MM.1S (cell line): ENCODE measurements at regions not wholly inside any gene's neighbourhood (a gene's known extent, or its start where the extent isn't known, plus 50 kb on each side); places are given as distances from the start of the nearest gene placed in this dataset.

Experiments used
- DNase-seq: peaks from one replicate; pipeline ENCODE4 v3.0.0-alpha.2; 2015
- H2AFZ ChIP-seq: fragments of 300-600 bp; sonication (generic); 2 replicates; pipeline ENCODE4 v1.6.0; 2016; ENCODE audit warnings: antibody characterized with exemption, low read length
- H3F3A ChIP-seq: fragments of 300-600 bp; sonication (generic); 2 replicates; pipeline ENCODE4 v1.6.1; 2016; ENCODE audit warnings: mild to moderate bottlenecking, antibody characterized with exemption, low read length, moderate library complexity, mixed read lengths; ENCODE audit not compliant: insufficient read depth
- H3K27ac ChIP-seq: fragments of 300-600 bp; sonication (generic); 2 replicates; pipeline ENCODE4 v1.5.1; 2016; ENCODE audit warnings: mild to moderate bottlenecking, low read length
- H3K27me3 ChIP-seq: fragments of 300-600 bp; sonication (generic); replicated peaks from 2 replicates; pipeline ENCODE4 v1.6.0; 2016; ENCODE audit warnings: low read length; ENCODE audit not compliant: insufficient read depth
- H3K36me3 ChIP-seq: fragments of 300-600 bp; sonication (generic); replicated peaks from 2 replicates; pipeline ENCODE4 v1.6.1; 2016; ENCODE audit warnings: mild to moderate bottlenecking, low read length, mixed read lengths; ENCODE audit not compliant: insufficient read depth
- H3K4me1 ChIP-seq: fragments of 300-600 bp; sonication (generic); 2 replicates; pipeline ENCODE4 v1.6.1; 2016; ENCODE audit warnings: low read length, mixed read lengths
- H3K4me2 ChIP-seq: fragments of 300-600 bp; sonication (generic); 2 replicates; pipeline ENCODE4 v1.6.0; 2016; ENCODE audit warnings: low read depth, low read length
- H3K4me3 ChIP-seq: fragments of 300-600 bp; sonication (generic); 2 replicates; pipeline ENCODE4 v1.5.1; 2016; ENCODE audit warnings: low read length, mixed read lengths
- H3K79me2 ChIP-seq: fragments of 300-600 bp; sonication (generic); 2 replicates; pipeline ENCODE4 v1.6.1; 2016; ENCODE audit warnings: mixed run types, low read length, mixed read lengths
- H3K9ac ChIP-seq: fragments of 300-600 bp; sonication (generic); 2 replicates; pipeline ENCODE4 v1.6.1; 2016; ENCODE audit warnings: low read length, mixed read lengths
- H3K9me2 ChIP-seq: fragments of 300-600 bp; sonication (generic); replicated peaks from 2 replicates; pipeline ENCODE4 v1.6.1; 2016; ENCODE audit warnings: mild to moderate bottlenecking, low read length, mixed read lengths; ENCODE audit not compliant: insufficient read depth
- H3K9me3 ChIP-seq: fragments of 300-600 bp; sonication (generic); replicated peaks from 2 replicates; pipeline ENCODE4 v1.6.1; 2016; ENCODE audit warnings: mild to moderate bottlenecking, low read length, mixed read lengths; ENCODE audit not compliant: insufficient read depth
- H4K20me1 ChIP-seq: fragments of 300-600 bp; sonication (generic); 2 replicates; pipeline ENCODE4 v1.6.1; 2016; ENCODE audit warnings: mild to moderate bottlenecking, low read length, moderate library complexity, mixed read lengths; ENCODE audit not compliant: insufficient read depth
- CTCF ChIP-seq: fragments of 300-600 bp; sonication (generic); IDR thresholded peaks from 2 replicates; pipeline ENCODE4 v1.5.1; 2016; ENCODE audit warnings: antibody characterized with exemption, low read length, mixed read lengths
- EZH2 ChIP-seq: fragments of 300-600 bp; sonication (generic); optimal IDR thresholded peaks from 2 replicates; pipeline ENCODE3; 2017; ENCODE audit warnings: low read depth, mild to moderate bottlenecking, antibody characterized with exemption, low read length, mixed read lengths
- EZH2phosphoT487 ChIP-seq: fragments of 300-600 bp; sonication (generic); IDR thresholded peaks from 2 replicates; pipeline ENCODE4 v1.6.1; 2018; ENCODE audit warnings: antibody characterized with exemption, low read length

DNA sequence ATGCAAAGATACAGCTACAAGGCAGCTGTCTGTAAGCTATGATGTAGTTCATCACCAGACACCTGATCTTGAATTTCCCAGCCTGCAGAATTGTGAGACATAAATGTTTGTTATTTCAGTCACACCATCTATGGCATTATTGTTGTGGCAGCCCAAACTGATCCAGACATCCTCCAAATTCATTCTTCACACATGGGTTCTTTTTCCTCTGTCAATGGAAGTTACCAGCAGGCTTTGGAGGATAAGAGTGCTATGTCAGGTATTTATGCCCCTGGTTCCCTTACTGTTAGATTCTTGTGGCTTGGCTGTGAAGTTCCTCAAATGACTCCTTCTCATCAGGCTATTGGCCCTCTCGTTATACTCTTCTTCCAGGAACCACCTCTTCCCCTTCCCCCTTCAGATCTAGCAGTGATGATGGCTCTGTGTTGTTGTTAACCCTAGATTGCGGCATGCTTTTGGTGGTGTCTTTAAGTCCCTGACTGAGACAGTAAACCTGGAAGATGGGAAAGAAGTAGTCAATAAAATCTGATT is 91.0 kb upstream of the CHMP2B start:
- no peak for DNase-seq
- H3K9ac ChIP-seq: no peak overlapping the region
- H3K9me2 ChIP-seq: no peaks in the 10 kb centered on the region
- no peaks in the 10 kb centered on the region for H3K79me2 ChIP-seq
- no peaks in the 10 kb centered on the region for H4K20me1 ChIP-seq
- H3K36me3 ChIP-seq: no peaks in the 10 kb centered on the region
- no peak overlapping the region for H3K4me3 ChIP-seq
- H3K27me3 ChIP-seq: no peaks in the 10 kb centered on the region
- TF ChIP-seq CTCF: no peak
- TF ChIP-seq EZH2phosphoT487: no peak
- TF ChIP-seq EZH2: no peak
- H3K4me1 ChIP-seq: no peaks in the 10 kb centered on the region
- H3K9me3 ChIP-seq: no peaks in the 10 kb centered on the region
- no peaks in the 10 kb centered on the region for H3F3A ChIP-seq
- H2AFZ ChIP-seq: no peak overlapping the region
- no peak overlapping the region for H3K27ac ChIP-seq
- no peak overlapping the region for H3K4me2 ChIP-seq

GRCh38 chr3:87135412-87135811 is 91.7 kb upstream of the CHMP2B start:
- Histone ChIP-seq H3K9ac (no peak overlapping the region), H3K4me3 (no peak overlapping the region), H2AFZ (no peak overlapping the region), H4K20me1 (no peaks in the 10 kb centered on the region), H3K9me2 (no peaks in the 10 kb centered on the region), H3K79me2 (no peaks in the 10 kb centered on the region), H3K4me1 (no peaks in the 10 kb centered on the region), H3K36me3 (no peaks in the 10 kb centered on the region), H3K9me3 (no peaks in the 10 kb centered on the region), H3K27ac (no peak overlapping the region), H3K4me2 (no peak overlapping the region), H3K27me3 (no peaks in the 10 kb centered on the region), H3F3A (no peaks in the 10 kb centered on the region)
- TF ChIP-seq EZH2phosphoT487 (no peak), CTCF (no peak), EZH2 (no peak)
- DNase-seq: no peak

DNA sequence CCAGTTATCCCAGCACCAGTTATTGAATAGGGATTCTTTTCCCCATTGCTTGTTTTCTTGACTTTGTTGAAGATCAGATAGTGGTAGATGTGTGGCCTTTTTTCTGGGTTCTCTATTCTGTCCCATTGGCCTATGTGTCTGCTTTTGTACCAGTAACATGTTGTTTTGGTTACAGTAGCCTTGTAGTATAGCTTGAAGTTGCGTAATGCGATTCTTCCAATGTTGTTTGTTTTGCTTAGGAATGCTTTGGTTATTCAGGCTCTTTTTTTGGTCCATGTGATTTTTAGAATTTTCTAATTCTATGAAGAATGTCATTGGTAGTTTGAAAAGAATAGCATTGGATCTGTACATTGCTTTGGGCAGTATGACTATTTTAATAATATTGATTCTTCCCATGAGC is 94.3 kb upstream of the CHMP2B start:
- H3K9me2 ChIP-seq: no peaks in the 10 kb centered on the region
- H3K27ac ChIP-seq: no peak overlapping the region
- no peaks in the 10 kb centered on the region for H3K9me3 ChIP-seq
- TF ChIP-seq CTCF: no peak
- no peak for TF ChIP-seq EZH2phosphoT487
- TF ChIP-seq EZH2: no peak
- H3K27me3 ChIP-seq: no peaks in the 10 kb centered on the region
- no peak overlapping the region for H3K9ac ChIP-seq
- H3K36me3 ChIP-seq: no peaks in the 10 kb centered on the region
- no peaks in the 10 kb centered on the region for H3K4me1 ChIP-seq
- H2AFZ ChIP-seq: no peak overlapping the region
- H3K4me2 ChIP-seq: no peak overlapping the region
- no peaks in the 10 kb centered on the region for H3F3A ChIP-seq
- no peak overlapping the region for H3K4me3 ChIP-seq
- DNase-seq: no peak
- no peaks in the 10 kb centered on the region for H4K20me1 ChIP-seq
- no peaks in the 10 kb centered on the region for H3K79me2 ChIP-seq
